Stimulated activated CD8-positive, alpha-beta memory T cell treated with anti-CD3 and anti-CD28 coated beads, Interleukin-2, amount 100 ng/mL, for 48 hours (primary cell): ENCODE measurements at regions not wholly inside any gene's neighbourhood (a gene's known extent, or its start where the extent isn't known, plus 50 kb on each side); places are given as distances from the start of the nearest gene placed in this dataset.
"Not testable (repeated sequence)": the region's sequence is repeated elsewhere in the genome, so short reads cannot be mapped to it uniquely, and the experiment has no call there.

Experiments
- DNase-seq, 2 donors: peaks; one replicate each; pipeline ENCODE4 v3.0.0-alpha.2; 2020; ENCODE audit warnings: low read depth in 2 of 2

DNA sequence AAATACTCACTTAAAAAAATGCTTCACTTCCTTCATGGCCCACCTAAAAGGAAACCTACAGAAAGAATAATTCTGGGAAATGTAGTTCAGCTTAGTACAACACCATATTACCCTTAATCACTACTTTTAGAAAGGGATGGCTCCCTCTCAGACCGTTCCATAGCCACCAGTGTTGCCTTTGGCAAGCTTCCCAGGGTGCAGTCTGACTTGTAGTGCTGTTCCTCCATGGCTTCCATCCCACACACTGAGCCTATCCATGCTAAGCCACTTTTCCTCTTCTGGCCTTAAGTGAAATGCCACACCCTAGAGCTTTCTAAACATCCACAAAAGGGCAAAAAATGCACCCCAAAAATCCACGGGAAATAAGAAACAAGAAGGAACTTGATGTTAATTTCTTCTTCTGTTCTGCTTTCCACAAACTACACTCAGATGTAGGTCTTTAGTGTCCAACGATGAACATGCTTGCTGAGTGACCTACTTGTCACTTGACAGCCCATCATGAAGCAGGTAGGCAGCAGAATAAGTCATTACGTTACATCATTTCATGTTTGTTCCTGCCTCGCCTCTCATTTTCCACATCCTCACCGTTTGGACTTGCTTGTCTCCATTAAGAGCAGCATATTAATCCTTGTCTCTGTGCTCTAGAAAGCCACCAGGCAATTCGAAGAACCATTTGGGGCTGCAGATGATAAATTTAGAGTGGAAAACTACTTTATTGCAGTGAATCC, 391.1 kb upstream of the GRAMD2B start:
- no peak for DNase-seq

DNA sequence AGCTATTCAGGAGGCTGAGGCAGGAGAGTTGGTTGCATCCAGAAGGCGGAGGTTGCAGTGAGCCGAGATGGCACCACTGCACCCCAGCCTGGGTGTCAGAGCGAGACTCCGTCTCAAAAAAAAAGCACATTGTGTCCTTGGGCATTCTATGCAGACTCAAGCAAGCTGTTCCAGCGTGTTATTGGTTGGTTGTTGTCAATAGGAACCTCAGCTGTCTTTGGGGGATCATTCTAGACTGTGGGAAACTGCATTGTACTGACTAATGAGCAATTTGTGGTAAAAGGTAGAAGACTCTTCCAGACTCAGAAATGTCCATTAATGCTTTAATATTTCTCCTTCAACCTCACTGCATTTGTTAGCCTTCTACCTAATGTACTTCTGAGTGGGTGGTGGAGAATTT, 379.5 kb upstream of the GRAMD2B start:
- no peak for DNase-seq

DNA sequence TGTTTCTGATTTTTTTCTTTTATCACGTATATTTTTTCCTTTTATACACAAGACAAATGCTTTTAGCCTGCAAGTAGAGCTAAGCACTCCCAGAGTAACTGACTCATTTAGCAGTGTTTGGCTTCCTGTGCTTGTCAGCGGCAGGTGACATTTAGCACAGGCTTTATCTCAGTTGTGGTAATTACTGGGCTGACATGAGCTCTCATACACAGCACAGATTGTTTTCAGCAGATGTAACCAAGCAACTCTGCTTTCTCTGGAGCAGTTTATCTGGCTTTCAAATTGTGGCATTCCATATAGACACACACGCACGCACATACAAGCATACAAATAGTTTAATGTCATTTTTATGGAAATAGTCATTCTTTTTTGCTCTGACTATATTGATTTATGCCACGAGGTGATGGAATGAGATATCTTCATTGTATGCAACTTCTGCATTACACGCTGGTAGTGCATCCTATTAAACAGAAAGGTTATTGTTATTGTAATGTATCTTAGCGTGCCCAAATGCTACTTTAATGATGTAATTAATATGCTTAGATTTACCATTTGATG, 379.0 kb upstream of the GRAMD2B start:
- no peak for DNase-seq

DNA sequence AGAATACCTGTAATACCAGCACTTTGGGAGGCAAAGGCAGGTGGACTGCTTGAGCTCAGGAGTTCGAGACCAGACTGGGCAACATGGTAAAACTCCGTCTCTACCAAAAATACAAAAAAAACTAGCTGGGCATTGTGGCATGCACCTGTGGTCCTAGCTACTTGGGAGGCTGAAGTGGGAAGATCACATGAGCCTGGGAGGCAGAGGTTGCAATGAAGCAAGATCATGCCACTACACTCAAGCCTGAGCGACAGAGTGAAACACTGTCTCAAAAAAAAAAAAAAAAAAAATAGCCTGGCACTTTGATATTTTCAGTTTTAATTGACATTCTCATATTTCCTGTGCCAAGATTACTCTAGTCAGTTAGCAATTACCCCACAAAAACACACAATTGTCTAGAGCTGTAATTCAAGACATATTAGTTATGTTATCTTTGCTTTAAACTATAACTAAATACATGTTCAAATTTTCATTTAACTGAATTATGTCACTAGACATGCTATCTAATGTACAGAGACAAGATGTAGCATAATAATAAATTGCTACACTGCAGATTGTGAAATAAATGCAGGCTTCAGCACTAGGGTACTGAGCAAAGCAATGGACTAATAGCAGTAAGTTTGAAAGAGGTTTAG, 378.2 kb upstream of the GRAMD2B start:
- DNase-seq, result no peak

DNA sequence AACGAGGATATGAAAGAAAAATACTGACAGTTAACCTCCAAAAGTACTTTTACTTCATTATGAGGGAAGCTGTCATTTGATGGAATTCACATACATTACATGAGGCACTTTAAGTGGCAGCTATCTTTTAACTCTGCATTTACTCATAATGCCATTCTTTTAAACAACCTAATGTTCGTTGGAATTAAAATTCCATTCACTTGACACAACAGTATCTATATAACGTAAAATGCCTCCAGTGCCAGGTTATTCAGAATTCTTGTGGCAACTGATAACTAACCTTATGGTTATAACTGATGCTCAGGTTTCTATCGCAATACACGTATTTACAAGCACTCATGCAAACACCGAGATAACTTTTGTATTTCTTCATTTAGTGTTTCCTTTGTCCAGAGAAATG, 376.9 kb upstream of the GRAMD2B start:
- no peak for DNase-seq

DNA sequence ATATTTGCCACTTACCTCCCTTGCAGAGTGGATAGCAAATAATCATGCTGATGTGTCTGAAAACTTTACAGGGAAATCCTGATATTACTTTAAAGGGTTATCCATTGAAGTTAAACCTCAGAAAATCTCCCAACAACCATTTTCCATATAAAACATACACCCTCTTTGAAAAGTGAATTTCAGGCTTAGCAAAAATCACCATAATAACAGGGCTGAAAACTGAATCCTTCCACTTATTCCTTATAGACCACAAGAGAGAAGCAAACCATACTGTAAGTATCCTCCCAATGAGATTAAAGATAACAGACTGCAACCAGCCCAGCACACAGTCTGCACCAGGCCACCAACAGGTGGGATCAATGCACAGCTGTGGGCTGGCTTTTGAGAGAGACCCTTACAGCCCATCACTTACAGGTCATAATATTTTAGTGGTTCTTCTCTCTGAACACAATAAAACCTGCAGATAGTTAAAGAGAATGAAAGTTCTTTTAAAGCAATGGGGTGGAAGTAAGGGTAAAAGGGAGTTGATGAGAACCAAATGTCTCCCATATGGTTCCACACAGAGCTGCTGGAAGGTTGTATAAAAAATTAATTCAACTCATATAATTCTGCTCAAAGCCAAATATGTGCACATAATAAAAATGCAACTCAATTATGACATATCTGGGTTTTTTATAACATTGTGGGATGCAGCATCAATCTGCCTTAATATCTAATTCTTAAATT, 376.2 kb upstream of the GRAMD2B start:
- DNase-seq, result no peak

DNA sequence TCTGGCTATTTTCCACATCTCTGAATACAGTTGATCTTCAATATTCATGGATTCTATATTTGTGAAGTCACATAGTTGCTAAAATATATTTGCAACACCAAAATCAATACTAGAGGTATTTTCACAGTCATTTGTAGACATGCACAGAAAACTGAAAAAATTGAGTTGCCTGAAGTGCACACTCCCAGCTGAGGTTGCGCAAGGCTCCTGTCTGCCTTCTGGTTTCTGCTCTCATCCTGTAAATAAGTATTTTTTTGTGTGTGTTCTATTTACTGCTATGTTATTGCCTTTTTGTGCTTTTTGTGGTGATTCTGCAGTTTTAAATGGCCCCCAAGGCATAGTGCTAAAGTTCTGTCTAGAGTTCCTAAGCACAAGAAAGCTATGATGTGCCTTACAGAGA, 371.1 kb upstream of the GRAMD2B start:
- no peak for DNase-seq

DNA sequence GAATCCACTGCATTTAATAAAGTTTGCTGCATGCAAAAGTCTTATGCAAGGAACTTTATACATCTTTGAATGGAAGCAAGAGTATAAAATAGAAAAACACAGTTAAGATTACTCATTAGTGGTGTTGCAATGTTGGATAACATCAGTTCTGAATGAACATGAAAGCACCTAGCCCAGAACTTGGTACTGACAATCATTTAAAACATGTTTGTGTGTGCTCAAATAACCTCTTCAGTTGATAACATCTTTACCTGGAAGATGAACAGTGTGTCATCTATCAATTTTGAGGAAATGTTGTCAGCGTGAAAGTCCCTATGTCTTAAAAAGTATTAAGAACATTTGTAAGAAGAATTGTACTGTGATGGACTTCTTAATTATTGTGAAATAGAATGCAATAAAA, 370.4 kb upstream of the GRAMD2B start:
- DNase-seq, result no peak

DNA sequence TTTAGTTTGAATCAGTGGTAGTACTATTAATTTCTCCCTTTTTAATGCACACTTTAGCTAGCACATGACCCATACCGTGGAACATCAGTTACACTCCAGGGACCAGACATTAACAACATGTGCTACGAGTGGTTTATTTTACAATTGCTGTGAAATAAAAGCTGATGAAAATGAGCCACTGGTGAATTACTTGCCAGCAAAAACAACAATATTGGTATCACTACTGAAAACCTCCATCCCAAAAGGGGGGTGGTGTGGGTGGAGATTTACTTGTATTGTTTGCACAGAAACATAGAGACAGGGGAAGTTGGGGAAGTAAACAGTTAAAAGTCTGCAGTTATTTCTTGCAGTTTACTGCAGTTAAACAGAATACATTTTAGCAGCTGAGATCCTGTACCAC, 369.6 kb upstream of the GRAMD2B start:
- no peak for DNase-seq

DNA sequence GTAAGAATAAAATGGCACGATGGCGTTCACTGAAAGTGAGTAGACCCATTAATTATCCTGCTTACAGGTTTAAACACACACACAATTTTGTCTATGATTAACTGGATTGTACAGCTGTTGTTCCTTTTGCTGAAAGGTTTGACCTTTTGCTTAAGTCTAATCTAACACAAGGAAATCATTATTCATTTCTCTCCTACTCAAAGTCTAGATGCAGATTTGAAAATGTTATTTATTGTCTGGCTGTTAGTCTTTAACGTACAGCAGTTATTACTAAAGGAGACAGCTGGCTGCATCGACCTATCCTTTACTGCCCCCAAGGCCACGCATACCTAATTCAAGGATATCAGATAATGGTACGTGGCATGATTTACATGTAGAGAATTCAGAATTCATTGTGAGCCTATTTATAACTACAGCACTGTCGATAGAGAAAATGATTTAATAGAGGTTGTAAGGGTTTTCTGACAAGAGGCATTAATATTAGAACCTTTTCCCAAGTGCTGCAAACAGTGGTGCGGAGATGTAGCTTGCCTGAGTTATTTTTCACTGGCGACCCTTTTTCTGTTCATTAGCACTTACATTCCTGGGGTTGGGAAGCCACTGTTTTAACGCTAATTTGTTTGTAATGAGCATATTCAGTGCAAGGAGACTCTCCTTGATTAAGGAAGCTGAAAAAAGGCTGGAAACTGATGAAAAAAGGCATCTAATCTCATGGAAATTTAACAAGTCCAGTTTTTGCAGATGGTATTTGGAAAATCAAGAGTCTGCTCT, 368.4 kb upstream of the GRAMD2B start:
- no peak for DNase-seq

DNA sequence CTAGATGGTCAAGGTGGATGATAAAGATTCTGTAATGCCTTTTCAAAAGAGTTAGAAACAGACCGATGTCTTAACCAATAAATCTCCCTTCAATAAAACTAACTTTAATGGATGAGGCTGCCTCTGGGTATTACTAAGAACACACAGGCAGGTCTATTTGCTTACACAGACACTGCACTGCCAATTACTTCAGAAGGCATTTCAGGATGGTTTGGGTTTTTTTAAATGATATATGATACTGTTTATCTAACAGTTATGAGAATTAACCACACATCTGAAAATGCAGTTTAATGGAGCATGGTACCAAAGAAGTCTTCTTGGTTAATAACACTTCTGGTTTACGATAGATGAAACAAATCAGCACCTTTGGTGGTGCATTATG, 367.9 kb upstream of the GRAMD2B start:
- DNase-seq, result no peak

DNA sequence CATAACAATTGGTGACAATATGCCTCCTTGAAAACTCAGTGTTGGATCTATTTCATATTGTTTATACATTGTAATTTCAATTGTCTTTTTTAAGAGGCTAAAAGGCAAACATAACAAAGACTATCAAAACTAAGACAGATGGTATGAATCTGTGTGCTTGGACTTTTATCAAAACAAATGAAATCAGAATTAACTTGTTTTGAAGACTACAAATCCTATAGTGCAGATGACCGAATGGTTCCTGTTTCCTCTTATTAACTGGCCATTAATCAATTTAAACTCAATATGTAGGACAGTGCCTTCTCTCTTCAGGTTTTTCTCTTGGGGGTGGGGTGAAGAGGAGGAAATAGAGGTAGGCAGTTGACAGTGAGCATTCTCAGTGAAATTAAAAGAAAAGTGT, 366.9 kb upstream of the GRAMD2B start:
- no peak for DNase-seq

DNA sequence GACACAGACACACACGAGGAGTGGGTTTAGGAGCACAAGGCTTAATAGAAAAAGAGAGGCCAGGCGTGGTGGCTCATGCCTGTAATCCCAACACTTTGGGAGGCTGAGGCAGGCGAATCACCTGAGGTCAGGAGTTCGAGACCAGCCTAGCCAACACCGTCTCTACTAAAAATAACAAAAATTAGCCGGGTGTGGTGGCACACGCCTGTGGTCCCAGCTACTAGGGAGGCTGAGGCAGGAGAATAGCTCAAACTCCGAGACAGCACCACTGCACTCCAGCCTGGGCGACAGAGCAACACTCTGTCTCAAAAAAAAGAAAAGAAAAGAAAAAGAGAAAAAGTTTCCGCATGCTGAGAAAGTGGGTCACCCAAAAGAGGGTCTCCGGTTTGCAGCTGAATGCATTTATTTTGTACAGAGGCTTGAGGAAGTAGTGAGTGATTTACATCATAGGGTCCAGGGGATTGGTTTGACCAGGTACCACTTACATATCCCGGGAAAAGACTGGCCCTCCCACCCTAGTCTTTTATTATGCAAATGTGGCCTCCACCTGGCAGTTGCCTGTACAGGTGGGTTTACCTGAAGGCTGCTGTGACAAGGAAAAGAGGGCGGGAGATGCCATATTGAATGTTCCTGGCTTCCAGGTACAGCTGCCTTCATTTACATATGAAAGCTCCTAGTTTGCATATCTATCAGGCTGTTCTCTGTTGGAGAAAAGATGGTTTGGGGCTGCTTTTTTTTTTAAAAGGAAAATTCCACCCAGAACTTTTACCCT, 366.2 kb upstream of the GRAMD2B start:
- no peak for DNase-seq

DNA sequence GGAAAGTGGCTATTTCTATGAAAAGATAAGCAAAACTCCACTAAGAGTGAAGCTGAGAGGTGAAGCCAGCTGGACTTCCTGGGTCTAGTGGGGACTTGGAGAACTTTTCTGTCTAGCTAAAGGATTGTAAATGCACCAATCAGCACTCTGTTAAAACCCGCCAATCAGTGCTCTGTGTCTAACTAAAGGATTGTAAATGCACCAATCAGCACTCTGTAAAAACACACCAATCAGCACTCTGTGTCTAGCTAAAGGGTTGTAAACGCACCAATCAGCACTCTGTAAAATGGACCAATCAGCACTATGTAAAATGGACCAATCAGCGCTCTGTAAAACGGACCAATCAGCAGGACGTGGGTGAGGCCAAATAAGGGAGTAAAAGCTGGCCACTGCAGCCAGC, 364.8 kb upstream of the GRAMD2B start:
- not testable (repeated sequence) for DNase-seq

DNA sequence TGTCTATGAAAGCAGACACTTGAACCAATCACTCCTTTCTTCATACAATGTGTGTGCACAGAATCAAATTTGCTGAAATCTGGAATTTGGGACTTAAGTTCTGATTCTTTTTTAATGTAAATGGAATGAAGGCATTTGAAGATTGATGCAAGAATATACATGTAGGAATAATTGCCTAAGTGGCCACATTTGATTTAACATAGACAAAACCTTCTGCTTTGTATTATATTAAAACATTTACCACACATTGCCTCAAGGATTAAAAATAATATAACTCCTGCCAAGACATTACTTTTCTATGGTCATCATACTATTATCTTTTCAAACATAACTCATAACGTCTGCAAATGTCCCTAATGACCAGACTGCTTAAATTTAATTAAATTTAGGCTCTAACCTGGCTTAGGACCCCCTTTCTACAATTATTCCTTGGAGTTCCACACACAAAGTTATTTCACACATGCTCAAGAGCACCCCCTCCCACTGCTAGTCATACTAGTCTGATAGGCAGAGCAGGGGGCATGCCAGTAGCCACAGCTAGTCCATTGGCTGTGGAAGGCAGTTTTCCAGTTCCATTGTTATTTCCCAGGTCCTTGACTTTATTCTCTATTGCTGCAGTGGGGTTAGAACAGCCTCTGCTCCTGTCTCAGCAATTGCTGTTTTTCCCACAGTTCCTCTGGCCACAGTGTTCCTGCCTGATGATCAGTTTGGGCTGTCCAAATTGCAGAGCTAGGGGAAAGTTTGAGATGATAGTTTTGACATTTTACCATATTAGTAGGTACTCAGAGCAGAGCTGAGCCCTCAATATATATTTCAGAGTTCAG, 360.6 kb upstream of the GRAMD2B start:
- no peak for DNase-seq

DNA sequence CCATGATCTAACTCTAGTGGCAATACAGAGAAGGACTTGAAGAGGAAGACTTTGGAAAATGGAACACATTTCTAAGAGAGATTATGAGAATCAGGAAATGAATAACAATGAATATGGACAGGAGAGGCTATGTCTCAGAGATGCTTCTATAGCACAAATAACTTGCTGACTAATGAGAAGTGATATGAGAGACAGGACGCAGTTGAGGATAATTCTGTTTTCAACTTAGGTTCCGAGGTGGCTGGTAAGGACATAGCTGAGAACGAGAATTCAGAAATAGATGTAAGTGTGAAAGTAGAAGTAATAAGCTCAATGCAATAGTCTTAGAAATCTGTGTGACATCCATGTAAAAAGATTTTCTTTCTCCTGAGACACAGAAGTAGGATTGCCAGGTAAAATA, 358.1 kb upstream of the GRAMD2B start:
- DNase-seq, result no peak

DNA sequence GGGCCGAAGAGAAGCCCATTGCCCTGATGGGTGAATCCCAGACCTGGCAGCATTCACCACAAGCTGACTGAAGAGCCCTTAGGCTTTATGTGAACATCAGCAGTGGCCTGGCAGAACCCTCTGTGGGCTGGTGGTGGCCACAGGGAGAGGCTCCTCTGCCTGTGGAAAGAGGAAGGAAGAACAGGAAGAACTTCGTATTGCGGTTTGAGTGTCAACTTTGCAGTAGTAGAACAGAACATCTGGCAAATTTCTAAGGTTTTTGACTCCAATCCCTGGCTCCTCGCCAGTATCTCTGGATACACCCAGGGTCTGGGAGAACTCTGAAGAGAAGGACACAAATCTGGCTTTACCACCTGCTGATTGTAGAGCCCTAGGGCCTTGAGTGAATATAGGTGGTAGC, 356.4 kb upstream of the GRAMD2B start:
- no peak for DNase-seq

DNA sequence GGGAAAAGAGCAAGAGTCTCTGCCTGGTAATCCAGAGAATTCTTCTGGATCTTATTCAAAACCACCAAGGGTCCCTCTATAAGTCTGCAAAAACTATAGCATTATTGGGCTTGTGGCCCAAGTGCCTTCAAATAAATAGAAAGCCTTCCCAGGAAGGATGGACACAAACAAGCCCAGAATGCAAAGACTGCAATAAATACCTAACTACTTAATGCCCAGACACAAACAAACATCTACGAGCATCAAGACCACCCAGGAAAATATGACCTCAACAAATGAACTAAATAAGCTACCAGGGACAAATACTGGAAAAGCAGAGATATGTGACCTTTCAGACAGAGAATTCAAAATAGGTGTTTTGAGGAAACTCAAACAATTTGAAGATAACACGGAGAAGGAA, 355.8 kb upstream of the GRAMD2B start:
- DNase-seq, result no peak

DNA sequence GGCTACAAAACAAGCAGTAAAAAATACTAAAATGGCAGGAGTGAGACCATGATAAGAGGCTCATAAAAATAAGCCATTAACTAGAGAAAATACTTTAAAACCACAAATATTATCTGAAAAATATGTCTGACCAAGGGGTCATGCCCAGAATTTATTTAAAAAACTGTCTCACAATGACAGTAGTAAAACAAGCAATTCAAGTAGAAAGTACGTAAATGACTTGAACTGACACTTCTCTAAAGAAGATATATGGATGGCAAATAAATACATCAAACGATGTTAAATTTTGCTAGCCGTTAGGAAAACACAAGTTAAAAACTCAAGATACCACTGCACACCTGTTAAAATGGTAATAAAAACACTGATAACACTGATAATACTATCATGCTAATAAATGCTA, 353.9 kb upstream of the GRAMD2B start:
- DNase-seq, result no peak

DNA sequence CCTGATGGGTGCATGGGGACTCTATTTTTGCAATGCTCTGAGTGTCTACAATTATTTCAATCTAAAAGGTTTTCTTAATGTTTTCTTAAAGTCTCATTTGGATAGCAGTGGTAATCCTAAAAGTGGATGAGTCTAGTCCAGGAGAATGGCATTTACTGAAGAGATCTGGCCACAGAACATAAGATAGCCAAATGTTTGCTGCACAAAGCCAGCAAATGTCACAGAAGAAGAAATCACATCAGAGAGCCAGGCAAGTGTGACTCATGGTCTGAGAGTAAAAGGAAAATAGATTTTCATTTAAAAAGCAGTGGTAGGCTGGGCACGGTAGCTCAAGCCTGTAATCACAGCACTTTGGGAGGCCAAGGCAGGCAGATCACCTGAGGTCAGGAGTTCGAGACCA, 352.7 kb upstream of the GRAMD2B start:
- no peak for DNase-seq
